ENCODE measurements at regions not wholly inside any gene's neighbourhood (a gene's known extent, or its start where the extent isn't known, plus 50 kb on each side); places are given as distances from the start of the nearest gene placed in this dataset.

DNA sequence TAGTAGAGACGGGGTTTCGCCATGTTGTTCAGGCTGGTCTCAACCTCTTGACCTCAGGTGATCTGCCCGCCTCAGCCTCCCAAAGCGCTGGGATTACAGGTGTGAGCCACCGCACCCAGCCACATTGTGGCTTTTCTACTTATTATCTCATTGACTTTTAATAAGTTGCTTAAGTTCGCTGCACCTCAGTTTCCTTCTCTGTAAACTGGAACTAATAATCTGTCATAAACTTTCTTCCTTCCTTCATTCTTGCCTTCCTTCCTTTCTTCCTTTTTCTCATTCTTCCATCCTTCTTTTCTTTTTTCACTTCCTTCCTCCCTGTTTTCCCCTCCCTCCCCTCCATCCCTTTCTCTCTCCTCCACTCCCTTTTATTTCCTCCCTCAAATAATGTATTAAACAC is 192.2 kb downstream of the MAF start:
- TF ChIP-seq ZNF274 (IDR thresholded peaks at IDR 0.05; ENCODE audit: low read depth, low read length) (no peak), YY1 (IDR thresholded peaks at IDR 0.05; ENCODE audit: insufficient read depth, insufficient read length) (no peak)
